KMS-11 (cell line): ENCODE measurements at regions not wholly inside any gene's neighbourhood (a gene's known extent, or its start where the extent isn't known, plus 50 kb on each side); places are given as distances from the start of the nearest gene placed in this dataset.

ENCODE experiments used
- H2AFZ ChIP-seq: fragments of 200-600 bp; sonication (generic); 2 replicates; pipeline ENCODE4 v1.6.1; 2016; ENCODE audit warnings: antibody characterized with exemption, mixed run types, low read depth
- H3K27ac ChIP-seq: fragments of 200-600 bp; sonication (generic); 2 replicates; pipeline ENCODE4 v1.6.1; 2016; ENCODE audit warnings: mild to moderate bottlenecking, mixed run types
- H3K27me3 ChIP-seq: fragments of 200-600 bp; sonication (generic); 2 replicates; pipeline ENCODE4 v1.6.1; 2017; ENCODE audit warnings: mild to moderate bottlenecking, low read depth, mixed run types, moderate library complexity; ENCODE audit not compliant: insufficient read depth
- H3K36me3 ChIP-seq: fragments of 200-600 bp; sonication (generic); 2 replicates; pipeline ENCODE4 v1.6.1; 2017; ENCODE audit warnings: mild to moderate bottlenecking, mixed run types; ENCODE audit not compliant: insufficient read depth
- H3K4me1 ChIP-seq: fragments of 200-600 bp; sonication (generic); 2 replicates; pipeline ENCODE4 v1.6.1; 2016; ENCODE audit warnings: mild to moderate bottlenecking, low read depth, mixed run types; ENCODE audit not compliant: poor library complexity, severe bottlenecking
- H3K4me2 ChIP-seq: fragments of 200-600 bp; sonication (generic); 2 replicates; pipeline ENCODE4 v1.7.0; 2016; ENCODE audit warnings: mild to moderate bottlenecking, mixed run types
- H3K4me3 ChIP-seq: fragments of 200-600 bp; sonication (generic); IDR thresholded peaks from 2 replicates; pipeline ENCODE4 v1.6.1; 2017; ENCODE audit warnings: low read depth, low read length, mixed read lengths; ENCODE audit not compliant: insufficient read depth
- H3K79me2 ChIP-seq: fragments of 200-600 bp; sonication (generic); 2 replicates; pipeline ENCODE4 v1.6.1; 2016; ENCODE audit warnings: low read depth, mixed run types; ENCODE audit not compliant: insufficient read depth
- H3K9ac ChIP-seq: fragments of 200-600 bp; sonication (generic); 2 replicates; pipeline ENCODE4 v1.6.1; 2016; ENCODE audit warnings: mild to moderate bottlenecking, mixed run types
- H4K20me1 ChIP-seq: fragments of 200-600 bp; sonication (generic); 2 replicates; pipeline ENCODE4 v1.6.1; 2016; ENCODE audit warnings: mild to moderate bottlenecking, mixed run types; ENCODE audit not compliant: insufficient read depth
- CTCF ChIP-seq: fragments of 200-600 bp; sonication (generic); conservative IDR thresholded peaks from 2 replicates; pipeline ENCODE4 v1.6.1; 2017; ENCODE audit warnings: low read depth, mild to moderate bottlenecking, antibody characterized with exemption, low read length, moderate library complexity, mixed read lengths

GRCh38 chr4:124904723-124905388, 192.3 kb upstream of the ANKRD50 start:
- peak overlapping the region; percentile 46 for H3K4me2 ChIP-seq
- no peak for TF ChIP-seq CTCF

GRCh38 chr4:124903995-124904722, 191.6 kb upstream of the ANKRD50 start:
- no peak overlapping the region for H3K4me3 ChIP-seq
- H4K20me1 ChIP-seq: no peaks in the 10 kb centered on the region
- no peaks in the 10 kb centered on the region for H3K36me3 ChIP-seq
- peak overlapping the region; percentile 18; the same call in 1 of the 2 replicates for H3K9ac ChIP-seq
- H2AFZ ChIP-seq: peak overlapping the region; percentile 64
- H3K4me2 ChIP-seq: peak overlapping the region; percentile 46
- H3K4me1 ChIP-seq: peaks cover 35% of the 10 kb centered on the region
- H3K27ac ChIP-seq: peak overlapping the region; percentile 27
- H3K27me3 ChIP-seq: no peaks in the 10 kb centered on the region
- TF ChIP-seq CTCF: no peak
- no peaks in the 10 kb centered on the region for H3K79me2 ChIP-seq

More at GRCh38 chr4:124904723-124905388, 192.3 kb upstream of the ANKRD50 start:
- Histone ChIP-seq H3K36me3 (no peaks in the 10 kb centered on the region), H4K20me1 (no peaks in the 10 kb centered on the region), H3K27ac (peak overlapping the region; percentile 27), H3K4me1 (peaks cover 35% of the 10 kb centered on the region), H3K79me2 (no peaks in the 10 kb centered on the region), H2AFZ (peak overlapping the region; percentile 64; the same call in 1 of the 2 replicates), H3K9ac (no peak overlapping the region), H3K27me3 (no peaks in the 10 kb centered on the region), H3K4me3 (no peak overlapping the region)

GRCh38 chr4:124902001-124902515, 189.5 kb upstream of the ANKRD50 start:
- no peak overlapping the region for H3K9ac ChIP-seq
- no peaks in the 10 kb centered on the region for H3K27me3 ChIP-seq
- H2AFZ ChIP-seq: no peak overlapping the region
- H3K79me2 ChIP-seq: no peaks in the 10 kb centered on the region
- H4K20me1 ChIP-seq: no peaks in the 10 kb centered on the region
- H3K27ac ChIP-seq: no peak overlapping the region
- no peak overlapping the region for H3K4me3 ChIP-seq
- H3K36me3 ChIP-seq: no peaks in the 10 kb centered on the region
- H3K4me1 ChIP-seq: peaks cover 35% of the 10 kb centered on the region
- TF ChIP-seq CTCF: no peak
- H3K4me2 ChIP-seq: no peak overlapping the region

- no peak overlapping the region for H3K27ac ChIP-seq
- H3K4me3 ChIP-seq: no peak overlapping the region
- no peak overlapping the region for H3K4me2 ChIP-seq
- no peaks in the 10 kb centered on the region for H4K20me1 ChIP-seq
- no peak for TF ChIP-seq CTCF
- H3K9ac ChIP-seq: no peak overlapping the region
- H3K27me3 ChIP-seq: no peaks in the 10 kb centered on the region
- H3K79me2 ChIP-seq: no peaks in the 10 kb centered on the region
- H2AFZ ChIP-seq: no peak overlapping the region
- H3K36me3 ChIP-seq: no peaks in the 10 kb centered on the region
- peaks cover 34% of the 10 kb centered on the region for H3K4me1 ChIP-seq
Measured at GRCh38 chr4:124899997-124900396, 187.5 kb upstream of the ANKRD50 start.
